ENCODE measurements at regions not wholly inside any gene's neighbourhood (a gene's known extent, or its start where the extent isn't known, plus 50 kb on each side); places are given as distances from the start of the nearest gene placed in this dataset.

DNA sequence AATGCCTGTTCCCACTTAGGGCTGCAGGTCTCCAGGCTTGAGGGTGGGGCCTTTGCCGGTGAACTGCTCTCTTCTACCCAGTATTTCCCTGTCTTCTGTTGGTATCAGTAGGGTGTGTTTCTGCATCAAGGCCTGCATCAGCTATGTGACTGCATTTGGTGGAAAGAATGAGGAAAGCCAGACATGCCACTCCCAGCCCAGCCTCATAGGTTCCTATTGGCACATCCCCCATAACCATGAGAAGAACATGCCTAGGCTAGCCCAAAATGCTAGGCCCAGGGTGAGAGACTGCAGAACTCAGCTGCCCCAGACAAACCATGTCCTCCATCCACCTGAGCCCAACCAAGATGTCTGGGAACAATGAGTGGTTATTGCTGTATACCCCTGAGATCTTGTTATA lies 380.3 kb upstream of the ADARB2 start:
- TF ChIP-seq TAF1 (IDR thresholded peaks at IDR 0.05; ENCODE audit: borderline replicate concordance, low read depth, low read length) (no peak), POLR2AphosphoS5 (IDR thresholded peaks at IDR 0.05; ENCODE audit: low read depth, low read length) (no peak)

All from GM12892 (cell line).